ENCODE measurements at regions not wholly inside any gene's neighbourhood (a gene's known extent, or its start where the extent isn't known, plus 50 kb on each side); places are given as distances from the start of the nearest gene placed in this dataset.

GRCh38 chr20:50312002-50312681 is 121.5 kb downstream of the CEBPB start:
- TF ChIP-seq, protein P1, sequence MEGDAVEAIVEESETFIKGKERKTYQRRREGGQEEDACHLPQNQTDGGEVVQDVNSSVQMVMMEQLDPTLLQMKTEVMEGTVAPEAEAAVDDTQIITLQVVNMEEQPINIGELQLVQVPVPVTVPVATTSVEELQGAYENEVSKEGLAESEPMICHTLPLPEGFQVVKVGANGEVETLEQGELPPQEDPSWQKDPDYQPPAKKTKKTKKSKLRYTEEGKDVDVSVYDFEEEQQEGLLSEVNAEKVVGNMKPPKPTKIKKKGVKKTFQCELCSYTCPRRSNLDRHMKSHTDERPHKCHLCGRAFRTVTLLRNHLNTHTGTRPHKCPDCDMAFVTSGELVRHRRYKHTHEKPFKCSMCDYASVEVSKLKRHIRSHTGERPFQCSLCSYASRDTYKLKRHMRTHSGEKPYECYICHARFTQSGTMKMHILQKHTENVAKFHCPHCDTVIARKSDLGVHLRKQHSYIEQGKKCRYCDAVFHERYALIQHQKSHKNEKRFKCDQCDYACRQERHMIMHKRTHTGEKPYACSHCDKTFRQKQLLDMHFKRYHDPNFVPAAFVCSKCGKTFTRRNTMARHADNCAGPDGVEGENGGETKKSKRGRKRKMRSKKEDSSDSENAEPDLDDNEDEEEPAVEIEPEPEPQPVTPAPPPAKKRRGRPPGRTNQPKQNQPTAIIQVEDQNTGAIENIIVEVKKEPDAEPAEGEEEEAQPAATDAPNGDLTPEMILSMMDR (IDR thresholded peaks at IDR 0.05; ENCODE audit: low read length), result no peak
- TF ChIP-seq EZH2 (IDR thresholded peaks at IDR 0.05; ENCODE audit: borderline replicate concordance, low read length), result no peak
